Endothelial cell of umbilical vein (primary cell): ENCODE measurements at regions not wholly inside any gene's neighbourhood (a gene's known extent, or its start where the extent isn't known, plus 50 kb on each side); places are given as distances from the start of the nearest gene placed in this dataset.

Experiments used
- BruUV-seq: library from RNA; stranded (reverse); fragments of 400-500 nt; replicated peaks from 2 replicates; lab custom pipeline; 2021; lab: Mats Ljungman, UMichigan
- CTCF ChIA-PET: fragments of 300-600, 350-600 bp; sonication (Branson Sonifier 250); formaldehyde crosslinking; loops from one replicate; lab custom pipeline; 2021; ENCODE audit warnings: antibody characterized with exemption, inconsistent platforms; lab: Charles Lee
- POLR2A ChIA-PET: fragments of 300-600, 350-600 bp; sonication (Branson Sonifier 250); formaldehyde crosslinking; loops from one replicate; lab custom pipeline; 2021; ENCODE audit warnings: antibody characterized with exemption, inconsistent platforms; lab: Charles Lee
- DNase-seq: peaks from one replicate; pipeline ENCODE4 v3.0.0-alpha.2; 2011; ENCODE audit warnings: low read depth, low spot score
- FAIRE-seq: peaks from 2 replicates; lab custom pipeline; 2011; peaks lifted over from hg19 to GRCh38; lab: Jason Lieb, UNC
- H2AFZ ChIP-seq: 2 replicates; pipeline ENCODE4 v1.6.0; 2012; ENCODE audit warnings: low read depth, low read length, control low read depth, inconsistent platforms
- H3K27ac ChIP-seq: 2 replicates; pipeline ENCODE4 v1.5.1; 2011; ENCODE audit warnings: low read depth, mild to moderate bottlenecking, control low read depth, low read length, moderate library complexity; ENCODE audit not compliant: insufficient read depth
- H3K27me3 ChIP-seq, 2 experiments: 2 replicates each; pipeline versions ENCODE4 v1.6.0 to v1.6.1; 2011; ENCODE audit warnings: low read length in 2 of 2, mixed read lengths in 1 of 2; ENCODE audit not compliant: control insufficient read depth in 2 of 2, insufficient read depth in 2 of 2
- H3K36me3 ChIP-seq, 2 experiments: 2 replicates in 1 of 2; 3 replicates in 1 of 2; pipeline ENCODE4 v1.5.1; 2011; ENCODE audit warnings: low read length in 2 of 2, mild to moderate bottlenecking in 1 of 2, moderate library complexity in 1 of 2; ENCODE audit not compliant: control insufficient read depth in 2 of 2, insufficient read depth in 2 of 2; ENCODE audit errors: extremely low read depth in 1 of 2
- H3K4me1 ChIP-seq: 3 replicates; pipeline ENCODE4 v1.5.1; 2011; ENCODE audit warnings: mild to moderate bottlenecking, low read length; ENCODE audit not compliant: control insufficient read depth, insufficient read depth; ENCODE audit errors: extremely low read depth
- H3K4me2 ChIP-seq: 2 replicates; pipeline ENCODE4 v1.6.1; 2011; ENCODE audit warnings: low read length, control low read depth, mixed read lengths; ENCODE audit not compliant: insufficient read depth
- H3K4me3 ChIP-seq, 3 experiments: fragments of 200-600 bp in 1 of 3; sonication (generic), shearing (Covaris generic) in 1 of 3; replicated peaks in 1 of 3; 2 replicates each; pipeline ENCODE4 v1.5.1; 2011 to 2016; ENCODE audit warnings: control low read depth in 3 of 3, low read length in 3 of 3, mild to moderate bottlenecking in 2 of 3, inconsistent platforms in 1 of 3, low read depth in 1 of 3, moderate library complexity in 1 of 3; ENCODE audit not compliant: insufficient read depth in 1 of 3
- H3K79me2 ChIP-seq: 2 replicates; pipeline ENCODE4 v1.6.0; 2012; ENCODE audit warnings: low read length, inconsistent platforms; ENCODE audit not compliant: control insufficient read depth, insufficient read depth
- H3K9ac ChIP-seq: replicated peaks from 2 replicates; pipeline ENCODE3; 2011; ENCODE audit warnings: low read length, control low read depth; ENCODE audit not compliant: insufficient read depth; ENCODE audit errors: extremely low read depth
- H3K9me1 ChIP-seq: replicated peaks from 3 replicates; pipeline ENCODE4 v1.6.0; 2011; ENCODE audit warnings: mild to moderate bottlenecking, low read length; ENCODE audit not compliant: control insufficient read depth, insufficient read depth; ENCODE audit errors: extremely low read depth
- H3K9me3 ChIP-seq: replicated peaks from 2 replicates; pipeline ENCODE4 v1.5.1; 2012; ENCODE audit warnings: low read length, inconsistent platforms; ENCODE audit not compliant: control insufficient read depth, insufficient read depth
- H4K20me1 ChIP-seq: replicated peaks from 2 replicates; pipeline ENCODE3; 2011; ENCODE audit warnings: mild to moderate bottlenecking, low read length; ENCODE audit not compliant: control insufficient read depth, insufficient read depth; ENCODE audit errors: extremely low read depth
- EZH2 ChIP-seq: IDR thresholded peaks from 2 replicates; pipeline ENCODE4 v1.6.1; 2012; ENCODE audit warnings: borderline replicate concordance, low read depth, mild to moderate bottlenecking, moderate library complexity, low read length, inconsistent platforms; ENCODE audit not compliant: severe bottlenecking
- FOS ChIP-seq: IDR thresholded peaks from 2 replicates; pipeline ENCODE4 v1.6.1; 2011; ENCODE audit warnings: mild to moderate bottlenecking, low read length, moderate library complexity, borderline replicate concordance; ENCODE audit not compliant: insufficient read depth
- GATA2 ChIP-seq: IDR thresholded peaks from 2 replicates; pipeline ENCODE4 v1.7.0; 2011; ENCODE audit warnings: low read depth, mild to moderate bottlenecking, moderate library complexity, mixed read lengths, low read length; ENCODE audit not compliant: insufficient read length, insufficient read depth
- JUN ChIP-seq: IDR thresholded peaks from 2 replicates; pipeline ENCODE4 v1.6.1; 2011; ENCODE audit warnings: borderline replicate concordance, low read depth; ENCODE audit not compliant: insufficient read length, insufficient read depth
- MYC ChIP-seq: IDR thresholded peaks from one replicate; pipeline ENCODE4 v1.6.1; 2011; ENCODE audit warnings: mild to moderate bottlenecking, low read depth, low read length
- POLR2A ChIP-seq: IDR thresholded peaks from 2 replicates; pipeline ENCODE4 v1.6.1; 2012; ENCODE audit warnings: low read depth, mild to moderate bottlenecking, control low read depth, low read length
- POLR2AphosphoS5 ChIP-seq: IDR thresholded peaks from 2 replicates; pipeline ENCODE4 v1.6.1; 2012; ENCODE audit warnings: low read depth, mild to moderate bottlenecking, control low read depth, low read length, moderate library complexity; ENCODE audit not compliant: insufficient read depth
- dilution Hi-C: fragments of 300-500 bp; cut with MboI; formaldehyde crosslinking; loops from one replicate; pipeline ENCODE4 v1.15.0; 2019; ENCODE audit warnings: low sequenced_read_pairs; ENCODE audit not compliant: extremely low pct_ligation_motif_present
- intact Hi-C: fragments of 100-400 bp; cut with micrococcal nuclease; formaldehyde crosslinking; loops from one replicate; pipeline ENCODE4 v1.10.0; 2022
- TF ChIP-seq, protein P1 (sequence below), 2 donors: IDR thresholded peaks; 1 replicate in 1 of 2; 2 replicates in 1 of 2; pipeline ENCODE4 v1.5.1; 2011; ENCODE audit warnings: low read length in 2 of 2, mild to moderate bottlenecking in 2 of 2, moderate library complexity in 2 of 2, control low read depth in 1 of 2, inconsistent platforms in 1 of 2, low read depth in 1 of 2; ENCODE audit not compliant: insufficient read depth in 1 of 2; ENCODE audit errors: extremely low read depth in 1 of 2
- TF ChIP-seq, protein P2 (sequence below): IDR thresholded peaks from 2 replicates; pipeline ENCODE4 v1.6.1; 2011; ENCODE audit not compliant: insufficient read depth, insufficient read length

DNA sequence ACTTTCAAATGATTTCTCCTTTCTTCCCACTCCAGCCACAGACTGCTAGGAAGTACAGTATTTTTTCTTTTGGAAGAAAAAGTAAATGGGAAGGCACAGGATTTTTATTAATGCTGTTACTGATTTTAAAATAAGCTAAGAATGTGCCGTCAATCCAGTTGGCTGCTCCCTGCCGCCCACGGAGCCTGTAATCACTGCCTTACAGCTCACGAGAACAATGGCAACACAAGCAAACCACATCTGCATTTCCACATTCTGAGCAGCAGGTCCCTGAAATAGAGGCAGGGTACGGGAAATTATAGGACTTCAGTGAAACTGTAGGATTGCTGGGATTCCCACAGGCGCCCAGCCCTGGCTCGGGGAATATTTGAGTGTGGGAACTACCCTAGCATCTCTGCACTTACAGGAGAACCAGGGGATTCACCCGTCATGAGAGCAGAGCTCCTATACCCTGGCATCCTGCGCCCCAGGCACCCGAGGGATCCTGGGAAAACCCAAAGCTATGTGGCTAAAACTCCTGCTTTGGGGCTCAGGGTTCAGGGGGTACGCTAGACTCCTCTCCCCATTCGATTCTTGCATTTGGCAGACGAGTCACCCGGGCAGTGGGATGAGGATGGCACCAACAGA is 72.9 kb upstream of the TNS3 start:
- H3K9me3 ChIP-seq = no peaks in the 10 kb centered on the region
- no peaks in the 10 kb centered on the region for H3K9me1 ChIP-seq
- dilution Hi-C loops = no loop called here
- no peak for FAIRE-seq
- no TSS peak for BruUV-seq
- no peaks in the 10 kb centered on the region for H3K27me3 ChIP-seq
- H2AFZ ChIP-seq = no peak overlapping the region
- DNase-seq = no peak
- no peaks in the 10 kb centered on the region for H3K79me2 ChIP-seq
- no peak overlapping the region for H3K4me2 ChIP-seq
- H3K9ac ChIP-seq = no peak overlapping the region
- ChIA-PET CTCF (no interaction called here), POLR2A (no interaction called here)
- H3K4me1 ChIP-seq = peaks cover 9% of the 10 kb centered on the region
- H3K4me3 ChIP-seq = no peak overlapping the region
- TF ChIP-seq JUN (no peak), MYC (no peak), EZH2 (no peak), FOS (no peak), POLR2A (no peak), GATA2 (no peak), POLR2AphosphoS5 (no peak)
- TF ChIP-seq, protein P1, sequence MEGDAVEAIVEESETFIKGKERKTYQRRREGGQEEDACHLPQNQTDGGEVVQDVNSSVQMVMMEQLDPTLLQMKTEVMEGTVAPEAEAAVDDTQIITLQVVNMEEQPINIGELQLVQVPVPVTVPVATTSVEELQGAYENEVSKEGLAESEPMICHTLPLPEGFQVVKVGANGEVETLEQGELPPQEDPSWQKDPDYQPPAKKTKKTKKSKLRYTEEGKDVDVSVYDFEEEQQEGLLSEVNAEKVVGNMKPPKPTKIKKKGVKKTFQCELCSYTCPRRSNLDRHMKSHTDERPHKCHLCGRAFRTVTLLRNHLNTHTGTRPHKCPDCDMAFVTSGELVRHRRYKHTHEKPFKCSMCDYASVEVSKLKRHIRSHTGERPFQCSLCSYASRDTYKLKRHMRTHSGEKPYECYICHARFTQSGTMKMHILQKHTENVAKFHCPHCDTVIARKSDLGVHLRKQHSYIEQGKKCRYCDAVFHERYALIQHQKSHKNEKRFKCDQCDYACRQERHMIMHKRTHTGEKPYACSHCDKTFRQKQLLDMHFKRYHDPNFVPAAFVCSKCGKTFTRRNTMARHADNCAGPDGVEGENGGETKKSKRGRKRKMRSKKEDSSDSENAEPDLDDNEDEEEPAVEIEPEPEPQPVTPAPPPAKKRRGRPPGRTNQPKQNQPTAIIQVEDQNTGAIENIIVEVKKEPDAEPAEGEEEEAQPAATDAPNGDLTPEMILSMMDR (IDR thresholded peaks at IDR 0.05; ENCODE audit: extremely low read depth in 1 of 2, insufficient read depth in 1 of 2, low read depth in 1 of 2, low read length in 2 of 2) = no peak
- TF ChIP-seq, protein P2, sequence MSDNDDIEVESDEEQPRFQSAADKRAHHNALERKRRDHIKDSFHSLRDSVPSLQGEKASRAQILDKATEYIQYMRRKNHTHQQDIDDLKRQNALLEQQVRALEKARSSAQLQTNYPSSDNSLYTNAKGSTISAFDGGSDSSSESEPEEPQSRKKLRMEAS = no peak
- H3K27ac ChIP-seq = no peak overlapping the region
- H4K20me1 ChIP-seq = no peaks in the 10 kb centered on the region
- intact Hi-C loops = loop anchor here (5.0 kb wide), 1 partner anchor 163 kb away; no protein-coding TSS in a partner anchor
- H3K36me3 ChIP-seq = no peaks in the 10 kb centered on the region
